NCI-H748 (cell line): ENCODE measurements at regions not wholly inside any gene's neighbourhood (a gene's known extent, or its start where the extent isn't known, plus 50 kb on each side); places are given as distances from the start of the nearest gene placed in this dataset.
"Not testable (repeated sequence)": the region's sequence is repeated elsewhere in the genome, so short reads cannot be mapped to it uniquely, and the experiment has no call there.

ENCODE experiments used
- DNase-seq: peaks from one replicate; lab custom pipeline; 2025; ENCODE audit not compliant: unreplicated experiment; lab: John Stamatoyannopoulos, UW

DNA sequence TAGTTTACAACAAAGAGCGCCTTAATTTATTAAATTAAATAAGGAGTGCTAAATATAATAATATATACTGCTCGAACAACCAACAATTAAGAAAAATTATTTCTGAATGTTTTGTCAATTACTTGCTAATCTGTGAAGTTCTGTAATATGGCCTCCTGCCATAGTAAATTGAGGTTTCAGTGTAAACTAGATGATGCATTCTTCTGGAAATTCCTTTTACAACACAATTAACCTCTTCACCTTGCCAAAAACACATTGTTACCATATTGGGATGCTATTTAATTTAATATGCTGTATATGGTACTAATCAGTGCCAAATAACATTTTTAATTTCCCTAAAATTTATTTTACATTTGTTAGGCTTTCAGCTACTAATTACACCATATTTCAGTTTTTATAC is 808.4 kb upstream of the CITED2 start:
- DNase-seq, result no peak

DNA sequence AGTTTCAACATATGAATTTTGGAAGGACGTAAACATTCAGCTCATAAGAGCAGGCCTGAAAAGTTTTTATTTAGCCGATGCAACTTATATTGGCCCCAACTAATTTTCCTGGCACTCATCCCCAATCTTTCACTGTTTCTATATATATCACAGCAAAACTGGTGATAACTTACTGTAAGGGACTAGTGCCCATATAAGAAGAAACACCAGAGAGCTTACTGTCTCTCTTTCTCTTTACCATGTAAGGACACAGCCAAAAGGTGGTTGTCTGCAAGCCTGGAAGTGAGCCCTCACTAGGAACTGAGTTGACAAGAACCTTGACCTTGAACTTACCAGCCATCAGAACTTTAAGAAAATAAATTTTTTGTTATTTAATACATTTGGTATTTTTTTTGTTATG is 807.4 kb upstream of the CITED2 start:
- DNase-seq, result no peak

DNA sequence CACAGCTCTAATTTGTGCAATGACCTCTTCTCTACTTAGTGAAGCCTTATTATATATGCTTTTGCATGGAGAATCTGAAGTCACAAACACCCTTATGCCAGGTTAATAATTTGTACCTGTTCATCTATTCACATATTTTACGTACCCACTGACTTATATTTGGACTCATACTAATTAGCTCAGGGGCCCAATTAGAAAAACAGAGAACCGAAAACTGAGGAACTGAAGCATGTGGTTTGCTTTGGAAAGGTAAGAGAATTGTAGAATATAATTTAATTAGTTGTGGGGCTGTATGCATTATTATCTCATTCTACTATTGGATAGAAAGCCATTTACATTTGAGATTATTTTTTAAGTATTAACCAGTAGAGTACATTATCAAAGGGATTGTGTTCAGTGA is 805.9 kb upstream of the CITED2 start:
- DNase-seq, result no peak

DNA sequence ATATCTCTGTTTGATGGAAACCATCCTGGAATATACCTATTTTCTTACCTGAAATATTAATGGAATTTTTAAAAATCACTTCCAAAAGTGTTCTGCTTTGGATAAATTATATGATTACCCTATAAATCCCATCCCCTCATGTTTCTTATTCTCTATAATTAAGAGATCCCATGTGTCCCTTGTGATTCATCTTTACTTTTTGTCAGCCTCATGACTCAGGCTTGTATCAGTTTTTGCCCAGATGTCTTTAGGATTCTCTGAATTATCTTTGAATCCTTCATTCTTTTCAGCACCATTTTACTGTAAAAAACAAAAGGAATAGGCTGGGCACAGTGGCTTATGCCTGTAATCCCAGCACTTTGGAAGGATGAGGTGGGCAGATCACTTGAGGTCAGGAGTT is 804.5 kb upstream of the CITED2 start:
- no peak for DNase-seq

DNA sequence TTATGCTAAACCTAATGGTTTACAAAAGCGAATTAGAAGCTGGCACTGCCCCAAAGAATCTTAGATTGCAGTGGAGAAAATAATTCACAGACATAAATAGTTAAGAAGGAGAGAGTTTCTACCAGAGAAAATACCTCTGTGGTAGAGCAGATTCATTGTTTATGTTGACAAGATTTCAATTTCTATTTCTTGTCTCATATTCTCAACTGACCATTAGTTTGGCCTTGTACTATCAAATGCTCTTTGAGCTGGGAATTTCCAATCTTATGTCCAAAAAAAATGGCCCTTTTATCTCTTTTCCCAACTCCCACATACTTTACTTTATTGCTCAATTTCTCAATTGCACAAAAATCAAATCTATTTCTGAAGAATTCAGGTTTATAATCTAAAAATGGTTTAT is 804.1 kb upstream of the CITED2 start:
- no peak for DNase-seq

DNA sequence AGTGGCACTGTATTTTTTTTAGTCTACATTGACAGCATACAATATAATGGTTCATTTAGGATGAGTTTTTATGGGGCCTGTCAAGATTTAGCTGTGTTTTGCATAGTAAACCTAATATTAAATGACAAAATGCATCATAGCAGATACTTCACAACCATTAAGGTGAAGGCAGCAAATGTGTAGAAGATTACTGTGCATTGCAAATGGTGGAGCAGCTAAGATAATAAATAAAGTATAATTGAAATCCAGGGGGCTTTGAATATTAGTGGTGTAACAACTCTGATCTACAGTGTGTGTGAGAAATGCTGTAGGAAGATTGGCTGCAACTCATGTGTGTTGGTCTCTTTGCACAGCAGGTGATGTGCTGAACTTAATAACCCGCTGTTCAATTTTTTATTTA is 801.9 kb upstream of the CITED2 start:
- no peak for DNase-seq

DNA sequence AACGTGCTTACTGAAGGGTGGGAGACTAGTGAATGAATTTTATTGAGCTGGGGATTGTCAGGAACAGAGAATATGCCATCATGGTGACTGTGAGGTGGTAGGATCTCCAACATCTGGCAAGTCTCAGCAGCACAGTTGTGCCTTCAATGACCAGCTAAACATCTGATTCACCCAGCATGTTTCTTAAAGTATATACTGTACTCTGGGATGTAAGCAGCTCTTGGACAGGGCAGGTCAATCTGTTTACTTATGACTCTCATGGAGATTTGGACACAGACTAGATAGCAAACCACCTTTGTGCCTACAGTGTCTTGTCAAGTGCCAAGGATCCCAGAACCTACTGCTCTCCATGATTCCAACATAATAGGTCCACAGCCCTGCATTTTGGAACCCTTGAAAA is 801.0 kb upstream of the CITED2 start:
- no peak for DNase-seq

DNA sequence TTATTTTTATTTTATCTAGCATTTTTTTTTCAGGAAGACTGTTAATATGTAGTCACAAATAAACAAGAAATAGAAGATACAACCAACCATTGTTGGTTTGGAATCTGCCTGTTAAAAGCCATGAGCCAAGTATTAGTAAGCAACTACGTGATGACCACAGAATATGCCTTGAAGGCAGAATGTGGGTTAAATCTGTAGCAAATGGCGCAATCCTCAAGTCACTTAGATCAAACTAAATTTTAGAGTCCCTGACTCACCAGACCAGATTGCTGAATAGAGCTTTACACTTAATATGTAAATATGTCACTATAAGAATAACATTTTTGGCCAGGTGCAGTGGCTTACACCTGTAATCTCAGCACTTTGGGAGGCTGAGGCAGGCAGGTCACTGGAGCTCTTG is 800.1 kb upstream of the CITED2 start:
- no peak for DNase-seq

DNA sequence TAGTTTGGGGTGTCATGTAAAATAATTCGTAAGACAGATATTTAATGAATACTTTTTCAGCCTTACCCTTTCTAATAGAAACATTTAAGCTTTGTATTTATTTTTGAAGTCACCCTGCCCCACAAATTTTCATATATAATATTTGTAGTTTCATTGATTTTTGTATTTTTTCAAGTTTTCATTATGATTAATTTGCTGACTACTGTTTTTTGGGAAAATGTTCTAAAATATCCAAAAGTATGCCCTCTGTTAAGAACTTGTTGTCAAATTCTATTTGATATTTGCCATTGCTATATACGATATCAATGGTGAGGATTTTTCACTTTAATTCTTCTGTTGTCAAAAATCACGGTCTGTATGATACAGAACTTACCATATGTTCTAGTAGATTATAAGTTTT is 793.9 kb upstream of the CITED2 start:
- DNase-seq, result no peak

DNA sequence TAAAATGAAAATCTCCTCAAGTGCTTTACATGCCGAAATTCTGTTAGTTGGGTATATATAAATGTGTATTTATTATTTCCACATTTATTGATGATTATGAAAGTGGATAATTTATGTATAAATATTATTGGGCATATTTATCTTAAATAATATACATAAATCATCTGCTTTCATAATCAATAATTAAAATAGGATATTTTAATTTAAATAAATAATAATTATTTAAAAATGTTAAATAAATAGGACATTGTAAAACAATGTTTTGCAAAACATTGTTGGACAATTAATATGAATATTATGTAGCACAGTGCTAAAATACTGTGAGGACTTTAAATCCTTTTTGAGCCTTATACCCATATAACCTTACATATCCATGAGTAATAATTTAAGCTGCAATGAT is 786.5 kb upstream of the CITED2 start:
- no peak for DNase-seq

DNA sequence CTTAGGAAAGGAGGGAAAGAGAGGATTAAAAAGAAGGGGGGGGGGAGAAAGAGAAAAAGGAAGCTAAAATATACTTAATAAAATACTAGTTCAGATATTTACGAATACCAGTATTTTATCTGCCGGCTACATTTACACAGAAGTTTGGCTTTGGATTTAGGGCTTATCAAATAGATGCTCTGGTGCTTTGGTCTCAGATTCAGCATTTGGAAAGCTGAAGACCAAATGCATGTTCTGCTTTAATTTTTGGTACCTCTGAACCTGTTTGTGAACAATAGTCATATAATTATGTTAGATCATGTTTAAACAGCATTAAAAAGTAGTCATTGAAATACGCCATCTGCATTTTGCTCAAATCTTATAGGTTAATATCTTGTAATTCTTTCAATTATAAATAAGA is 786.0 kb upstream of the CITED2 start:
- no peak for DNase-seq

DNA sequence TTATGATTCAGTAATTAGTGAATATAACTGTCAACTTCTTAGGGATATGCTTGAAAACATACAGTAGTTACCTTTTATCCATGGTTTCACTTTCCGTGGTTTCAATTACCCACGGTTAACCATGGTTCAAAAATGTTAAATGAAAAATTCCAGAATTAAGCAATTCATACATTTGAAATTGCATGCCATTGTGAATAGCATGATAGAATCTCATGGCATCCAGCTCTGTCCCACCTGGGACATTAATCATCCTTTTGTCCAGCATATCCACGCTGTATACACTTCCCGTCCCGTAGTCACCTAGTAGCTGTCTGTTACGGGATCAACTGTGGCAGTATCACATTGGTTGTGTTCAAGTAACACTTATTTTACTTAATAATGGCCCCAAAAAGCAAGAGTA is 781.7 kb upstream of the CITED2 start:
- DNase-seq, result no peak

DNA sequence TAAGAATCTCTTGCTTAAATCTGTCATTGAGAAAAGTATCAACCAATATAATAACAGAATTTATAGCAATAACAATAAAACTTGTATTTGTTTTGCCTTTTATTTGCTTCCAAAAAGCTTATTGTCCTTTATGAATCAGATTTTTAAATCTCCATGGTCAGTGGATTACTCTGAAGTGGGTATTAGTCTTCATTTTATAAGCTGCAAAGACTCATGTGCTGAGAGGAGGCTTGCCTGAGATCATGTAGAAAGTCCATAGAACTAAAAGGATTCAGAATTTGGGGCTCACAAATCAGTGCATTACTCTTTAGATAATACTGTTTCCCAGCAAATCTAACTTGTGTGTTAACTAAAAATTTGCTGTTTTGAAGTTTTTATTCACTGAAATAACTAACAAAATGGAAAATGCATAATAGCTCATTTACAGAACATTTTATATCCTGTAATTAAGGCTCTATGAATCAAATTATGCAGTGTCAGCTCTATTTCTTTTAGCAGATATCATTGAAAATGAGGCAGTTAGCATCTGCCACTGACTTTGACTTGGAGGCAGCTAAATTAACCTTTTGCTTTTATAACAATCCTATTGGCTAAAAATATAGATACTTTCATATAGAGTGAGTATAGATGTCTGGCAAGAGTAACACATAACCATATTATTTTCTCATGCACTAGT is 781.1 kb upstream of the CITED2 start:
- DNase-seq, result no peak

DNA sequence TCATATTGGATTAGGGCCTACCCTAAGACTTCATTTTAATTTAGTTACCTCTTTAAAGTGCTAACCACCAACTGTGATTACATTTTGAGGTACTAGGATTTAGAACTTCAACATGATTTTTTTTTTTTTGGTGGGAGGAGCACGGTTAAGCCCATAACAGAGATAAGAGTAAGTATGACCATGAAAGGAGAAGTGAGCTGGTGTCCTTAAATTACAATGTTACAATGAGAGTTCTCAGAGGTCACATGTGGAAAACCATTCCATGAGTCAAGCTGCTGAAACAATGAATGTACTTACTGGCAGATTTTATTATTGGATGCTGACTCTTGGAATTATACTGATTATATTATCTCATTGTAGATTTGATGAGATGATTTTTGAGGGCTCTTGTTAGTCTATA is 779.3 kb upstream of the CITED2 start:
- no peak for DNase-seq

DNA sequence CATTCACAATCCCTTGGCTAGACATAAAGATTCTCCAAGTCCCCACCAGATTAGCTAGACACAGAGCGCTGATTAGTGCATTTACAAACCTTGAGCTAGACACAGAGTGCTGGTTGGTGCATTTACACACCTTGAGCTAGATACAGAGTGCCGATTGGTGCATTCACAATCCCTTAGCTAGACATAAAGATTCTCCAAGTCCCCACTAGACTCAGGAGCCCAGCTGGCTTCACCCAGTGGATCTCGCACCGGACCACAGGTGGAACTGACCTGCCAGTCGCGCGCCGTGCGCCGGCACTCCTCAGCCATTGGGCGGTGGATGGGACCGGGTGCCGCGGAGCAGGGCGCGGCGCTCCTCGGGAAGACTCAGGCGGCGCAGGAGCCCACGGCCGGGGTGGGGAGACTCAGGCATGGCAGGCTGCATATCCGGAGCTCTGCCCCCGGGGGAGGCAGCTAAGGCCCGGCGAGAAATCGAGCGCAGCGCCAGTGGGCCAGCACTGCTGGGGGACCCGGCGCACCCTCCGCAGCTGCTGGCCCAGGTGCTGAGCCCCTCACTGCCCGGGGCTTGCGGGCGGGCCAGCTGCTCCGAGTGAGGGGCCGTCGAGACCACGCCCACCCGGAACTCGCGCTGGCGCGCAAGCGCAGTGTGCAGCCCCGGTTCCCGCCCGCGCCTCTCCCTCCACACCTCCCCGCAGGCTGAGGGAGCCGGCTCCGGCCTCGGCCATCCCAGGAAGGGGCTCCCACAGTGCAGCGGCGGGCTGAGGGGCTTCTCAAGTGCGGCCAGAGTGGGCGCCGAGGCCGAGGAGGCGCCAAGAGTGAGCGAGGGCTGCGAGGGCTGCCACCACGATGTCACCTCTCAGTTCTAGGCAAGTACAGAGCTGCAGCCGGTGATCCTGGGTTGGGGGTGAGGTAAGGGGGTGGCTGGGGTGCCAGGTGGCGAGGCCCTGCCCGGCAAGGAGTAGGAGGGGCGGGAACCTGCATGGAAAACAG is 773.7 kb upstream of the CITED2 start:
- not testable (repeated sequence) for DNase-seq

DNA sequence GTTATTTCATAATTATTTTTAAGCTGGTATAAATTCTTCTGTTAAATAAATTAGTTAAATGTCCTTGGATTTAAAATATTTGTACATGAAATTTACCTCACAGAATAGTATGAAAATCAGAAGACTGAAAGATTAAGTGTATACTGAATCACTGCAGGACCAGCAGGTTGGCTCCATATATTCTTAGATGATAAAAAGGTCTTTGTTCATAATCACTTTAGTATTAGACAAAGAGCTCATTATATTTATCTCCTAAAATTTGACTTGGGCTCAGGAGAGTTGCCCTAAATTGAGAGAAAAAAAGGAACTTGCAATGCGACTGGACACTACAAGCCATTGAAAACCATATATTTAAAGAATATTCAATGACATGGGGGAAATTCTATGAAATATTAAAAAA is 766.4 kb upstream of the CITED2 start:
- no peak for DNase-seq

DNA sequence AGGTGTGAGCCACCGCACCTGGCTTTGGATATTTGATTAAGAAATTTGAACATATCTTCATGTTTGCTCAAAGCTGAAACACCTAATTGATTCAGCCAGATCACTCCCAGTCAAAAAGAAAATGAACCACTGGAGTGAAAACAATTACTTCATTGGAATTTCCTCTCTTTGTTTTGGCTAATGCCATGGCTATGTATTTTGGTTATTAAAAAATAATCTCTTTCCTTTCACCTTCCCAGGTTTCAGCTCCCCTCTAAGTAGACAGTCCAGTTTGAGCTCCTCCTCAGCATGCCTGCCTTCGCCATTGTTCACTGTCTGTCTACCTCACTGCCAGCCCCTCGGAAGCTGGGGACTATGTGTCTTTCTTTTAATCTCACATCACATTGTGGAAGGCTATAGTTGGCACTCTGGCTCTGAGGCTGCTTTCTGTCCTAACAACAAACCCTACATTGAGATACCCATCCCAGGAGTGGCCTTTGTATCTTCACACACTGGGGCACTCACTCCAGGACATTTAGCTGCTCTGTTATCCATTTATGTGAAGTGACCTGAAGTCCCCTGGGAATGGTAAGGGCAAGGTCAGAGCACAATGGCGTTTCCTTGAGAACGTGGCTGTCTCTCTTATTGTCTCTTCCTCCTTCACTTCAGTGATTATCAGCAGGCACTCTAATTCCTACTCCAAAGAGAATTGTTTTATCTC is 764.0 kb upstream of the CITED2 start:
- DNase-seq, result peak; percentile 45

DNA sequence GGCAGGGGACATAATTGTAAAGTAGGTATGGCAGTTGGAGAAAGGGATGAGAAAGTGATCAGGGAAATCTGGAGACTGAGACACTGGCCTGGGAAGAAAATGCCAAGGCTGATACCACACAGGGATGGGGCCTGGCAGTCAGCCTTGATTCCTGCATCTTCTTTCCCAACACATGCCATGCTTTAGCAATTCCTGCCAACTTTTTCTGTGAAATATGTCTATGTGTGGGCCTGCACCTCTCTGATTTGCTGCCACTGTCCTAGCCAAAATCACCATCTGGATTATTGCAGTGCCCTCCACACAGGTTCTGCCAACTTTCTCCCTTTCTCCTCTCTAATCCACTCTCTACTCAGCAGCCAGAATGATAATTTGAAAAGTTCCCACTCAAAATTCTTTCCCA is 759.8 kb upstream of the CITED2 start:
- no peak for DNase-seq

DNA sequence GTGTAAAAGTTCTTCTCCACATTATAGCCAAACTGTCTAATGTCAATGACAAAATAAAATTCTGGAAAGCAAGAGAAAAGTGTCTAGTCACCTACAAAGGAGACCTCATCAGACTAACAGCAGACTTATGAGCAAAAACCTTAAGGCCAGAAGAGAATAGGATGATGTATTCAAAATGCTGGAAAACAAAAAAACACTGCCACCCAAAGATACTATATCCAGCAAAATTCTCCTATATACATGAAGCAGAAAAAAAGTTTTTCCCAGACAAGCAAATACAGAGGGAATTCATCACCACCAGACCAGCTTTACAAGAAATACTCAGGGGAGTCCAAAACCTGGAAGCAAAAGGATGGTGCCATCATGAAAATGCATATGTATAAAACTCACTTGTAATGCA is 755.6 kb upstream of the CITED2 start:
- DNase-seq, result no peak

DNA sequence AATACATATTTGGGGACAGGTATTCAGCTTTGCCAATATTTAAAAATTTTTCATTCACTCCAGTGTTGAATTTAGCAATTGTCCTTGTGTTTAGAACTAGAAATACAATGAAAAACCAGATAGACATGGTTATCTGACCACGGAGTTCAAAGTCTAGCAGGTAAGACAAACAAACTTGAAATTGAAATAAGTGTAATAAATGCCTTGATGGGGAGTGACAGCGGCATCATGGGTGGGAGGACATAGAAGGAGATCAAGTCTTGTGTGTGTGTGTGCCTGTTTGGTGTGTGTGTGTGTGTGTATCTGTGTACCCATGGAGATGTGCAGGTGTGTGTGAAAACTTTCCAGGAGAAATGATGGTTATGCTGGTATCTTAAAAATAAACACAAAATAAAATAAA is 750.0 kb upstream of the CITED2 start:
- no peak for DNase-seq

DNA sequence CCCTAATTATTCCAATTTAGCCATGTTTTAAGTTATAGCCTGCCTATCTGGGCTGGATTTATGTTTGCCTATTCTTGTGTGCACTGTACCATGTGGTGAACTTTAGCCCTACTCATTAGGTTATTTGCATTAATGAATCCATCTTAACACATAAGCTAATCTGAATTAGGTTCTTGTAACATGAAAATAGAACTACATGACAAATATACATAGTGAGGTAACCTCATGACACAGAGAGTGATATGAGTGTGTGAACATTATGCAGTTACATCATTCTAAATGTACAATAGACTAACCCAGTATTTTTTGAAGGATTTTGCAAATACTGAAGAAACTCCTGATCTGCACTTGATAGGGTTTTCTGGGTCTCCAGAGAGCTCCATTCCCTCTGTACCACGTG is 733.7 kb upstream of the CITED2 start:
- no peak for DNase-seq

DNA sequence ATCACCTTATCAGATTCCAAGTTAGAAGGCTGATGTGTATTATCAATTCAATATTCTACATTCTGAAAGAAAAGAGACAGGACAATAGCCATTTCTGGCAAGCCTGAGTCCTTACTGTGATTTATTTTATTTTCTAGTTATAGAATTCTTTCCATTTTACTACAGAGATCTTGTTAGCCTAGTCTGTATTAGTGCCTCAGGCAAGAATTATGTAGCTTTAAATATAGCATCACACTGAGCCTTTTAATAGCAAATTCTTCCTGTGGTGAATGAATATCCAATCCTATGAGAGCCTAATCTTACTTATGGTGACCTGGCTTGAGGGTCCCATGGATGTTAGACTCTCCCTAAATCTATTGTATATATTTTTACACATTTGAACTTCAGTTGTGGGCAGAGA is 732.8 kb upstream of the CITED2 start:
- no peak for DNase-seq
